D721Med (cell line): ENCODE measurements at regions not wholly inside any gene's neighbourhood (a gene's known extent, or its start where the extent isn't known, plus 50 kb on each side); places are given as distances from the start of the nearest gene placed in this dataset.

Experiments
- DNase-seq: peaks from one replicate; pipeline ENCODE4 v3.0.0; 2011; ENCODE audit warnings: low spot score; ENCODE audit not compliant: insufficient read length
- FAIRE-seq: peaks from 2 replicates; lab custom pipeline; 2011; peaks lifted over from hg19 to GRCh38; lab: Jason Lieb, UNC
- TF ChIP-seq, protein P1 (sequence below): IDR thresholded peaks from 2 replicates; pipeline ENCODE4 v1.5.1; 2012; ENCODE audit warnings: mild to moderate bottlenecking, control low read depth; ENCODE audit not compliant: insufficient read depth; ENCODE audit errors: missing control alignments

- TF ChIP-seq, protein P1, sequence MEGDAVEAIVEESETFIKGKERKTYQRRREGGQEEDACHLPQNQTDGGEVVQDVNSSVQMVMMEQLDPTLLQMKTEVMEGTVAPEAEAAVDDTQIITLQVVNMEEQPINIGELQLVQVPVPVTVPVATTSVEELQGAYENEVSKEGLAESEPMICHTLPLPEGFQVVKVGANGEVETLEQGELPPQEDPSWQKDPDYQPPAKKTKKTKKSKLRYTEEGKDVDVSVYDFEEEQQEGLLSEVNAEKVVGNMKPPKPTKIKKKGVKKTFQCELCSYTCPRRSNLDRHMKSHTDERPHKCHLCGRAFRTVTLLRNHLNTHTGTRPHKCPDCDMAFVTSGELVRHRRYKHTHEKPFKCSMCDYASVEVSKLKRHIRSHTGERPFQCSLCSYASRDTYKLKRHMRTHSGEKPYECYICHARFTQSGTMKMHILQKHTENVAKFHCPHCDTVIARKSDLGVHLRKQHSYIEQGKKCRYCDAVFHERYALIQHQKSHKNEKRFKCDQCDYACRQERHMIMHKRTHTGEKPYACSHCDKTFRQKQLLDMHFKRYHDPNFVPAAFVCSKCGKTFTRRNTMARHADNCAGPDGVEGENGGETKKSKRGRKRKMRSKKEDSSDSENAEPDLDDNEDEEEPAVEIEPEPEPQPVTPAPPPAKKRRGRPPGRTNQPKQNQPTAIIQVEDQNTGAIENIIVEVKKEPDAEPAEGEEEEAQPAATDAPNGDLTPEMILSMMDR: no peak
- DNase-seq (no peak), FAIRE-seq (no peak)
Measured at GRCh38 chr5:60141119-60141518, 247.6 kb upstream of the PDE4D start.

DNA sequence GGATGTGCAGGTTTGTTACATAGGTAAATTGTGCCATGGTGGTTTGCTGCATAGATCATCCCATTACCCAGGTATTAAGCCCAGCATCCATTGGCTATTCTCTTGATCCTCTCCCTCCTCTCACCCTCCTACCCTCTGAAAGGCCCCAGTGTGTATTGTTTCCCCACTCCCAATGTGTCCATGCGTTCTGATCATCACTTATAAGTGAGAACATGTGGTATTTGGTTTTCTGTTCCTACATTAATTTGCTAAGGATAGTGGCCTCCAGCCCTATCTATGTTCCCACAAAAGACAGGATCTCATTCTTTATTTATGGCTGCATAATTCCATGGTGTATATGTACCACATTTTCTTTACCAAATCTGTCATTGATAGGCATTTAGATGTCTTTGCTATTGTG lies 243.3 kb upstream of the PDE4D start:
- TF ChIP-seq, protein P1: no peak
- DNase-seq (no peak), FAIRE-seq (no peak)

DNA sequence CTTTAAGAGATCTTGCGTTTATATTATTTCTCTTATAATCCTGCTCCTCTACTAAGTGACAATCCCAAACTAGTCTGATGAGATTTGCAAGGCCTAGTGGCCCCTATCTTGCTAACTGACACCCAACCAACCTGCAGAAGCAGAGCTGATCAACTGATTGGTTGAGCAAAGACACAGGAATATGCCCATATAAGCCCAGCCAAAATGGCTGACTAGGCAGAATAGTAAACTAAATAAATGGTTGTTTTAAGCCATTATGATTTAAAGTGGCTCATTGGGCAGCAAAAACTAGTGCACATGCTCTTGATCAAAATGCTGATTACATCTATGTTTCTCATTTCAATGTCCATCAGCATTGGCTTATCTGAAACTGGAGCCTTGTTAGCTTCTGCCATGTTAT lies 238.0 kb upstream of the PDE4D start:
- FAIRE-seq (no peak), DNase-seq (no peak)
- TF ChIP-seq, protein P1: no peak

GRCh38 chr5:60125636-60126035 lies 232.1 kb upstream of the PDE4D start:
- TF ChIP-seq, protein P1: no peak
- DNase-seq (no peak), FAIRE-seq (no peak)

GRCh38 chr5:60102961-60103693 lies 209.6 kb upstream of the PDE4D start:
- DNase-seq (no peak), FAIRE-seq (no peak)
- TF ChIP-seq, protein P1: no peak

DNA sequence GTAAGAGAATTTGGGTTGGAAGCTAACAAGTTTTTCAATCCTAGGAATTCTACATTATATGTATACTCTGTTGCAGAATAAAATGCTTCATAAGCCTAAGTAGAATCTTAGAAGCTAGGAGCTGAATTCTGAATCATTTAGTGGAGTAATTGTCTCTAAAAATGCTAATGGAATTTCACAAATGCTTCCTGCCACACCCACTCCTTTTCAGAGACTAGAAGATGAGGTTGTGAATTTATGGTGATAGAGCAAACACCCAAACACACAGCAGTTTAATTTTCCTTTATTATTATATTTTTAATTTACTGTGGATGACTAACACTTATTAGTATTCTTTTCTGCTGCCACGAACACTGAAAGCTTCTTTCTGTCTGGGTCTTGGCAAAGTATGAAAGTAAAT lies 208.0 kb upstream of the PDE4D start:
- DNase-seq (no peak), FAIRE-seq (no peak)
- TF ChIP-seq, protein P1: no peak

GRCh38 chr5:60092671-60093422 lies 199.3 kb upstream of the PDE4D start:
- DNase-seq (no peak), FAIRE-seq (no peak)
- TF ChIP-seq, protein P1: no peak
